ENCODE measurements at regions not wholly inside any gene's neighbourhood (a gene's known extent, or its start where the extent isn't known, plus 50 kb on each side); places are given as distances from the start of the nearest gene placed in this dataset.
"Not testable (repeated sequence)": the region's sequence is repeated elsewhere in the genome, so short reads cannot be mapped to it uniquely, and the experiment has no call there.

- not testable (repeated sequence) for TF ChIP-seq CTCF (IDR thresholded peaks at IDR 0.05 in 2 of 3, conservative IDR thresholded peaks at IDR 0.05 in 1 of 3; ENCODE audit: borderline replicate concordance in 1 of 3, insufficient read depth in 1 of 3, low read depth in 2 of 3, low read length in 2 of 3); POLR2A (IDR thresholded peaks at IDR 0.05; ENCODE audit: borderline replicate concordance, extremely low read depth, insufficient read depth, insufficient read length); RAD21 (IDR thresholded peaks at IDR 0.05; ENCODE audit: low read depth); CBX3 (IDR thresholded peaks at IDR 0.05; ENCODE audit: low read depth); REST (IDR thresholded peaks at IDR 0.05; ENCODE audit: low read depth); YY1 (IDR thresholded peaks at IDR 0.05; ENCODE audit: extremely low read depth, insufficient replicate concordance, low read depth, low read length); EZH2phosphoT487 (IDR thresholded peaks at IDR 0.05; ENCODE audit: borderline replicate concordance); EZH2 (IDR thresholded peaks at IDR 0.05); EGR1 (IDR thresholded peaks at IDR 0.05; ENCODE audit: low read depth); JUND (IDR thresholded peaks at IDR 0.05)
Observed at GRCh38 chr2:111311568-111311967, 190.9 kb downstream of the BCL2L11 start.

All from HCT116 (cell line).